ENCODE measurements at regions not wholly inside any gene's neighbourhood (a gene's known extent, or its start where the extent isn't known, plus 50 kb on each side); places are given as distances from the start of the nearest gene placed in this dataset.

DNA sequence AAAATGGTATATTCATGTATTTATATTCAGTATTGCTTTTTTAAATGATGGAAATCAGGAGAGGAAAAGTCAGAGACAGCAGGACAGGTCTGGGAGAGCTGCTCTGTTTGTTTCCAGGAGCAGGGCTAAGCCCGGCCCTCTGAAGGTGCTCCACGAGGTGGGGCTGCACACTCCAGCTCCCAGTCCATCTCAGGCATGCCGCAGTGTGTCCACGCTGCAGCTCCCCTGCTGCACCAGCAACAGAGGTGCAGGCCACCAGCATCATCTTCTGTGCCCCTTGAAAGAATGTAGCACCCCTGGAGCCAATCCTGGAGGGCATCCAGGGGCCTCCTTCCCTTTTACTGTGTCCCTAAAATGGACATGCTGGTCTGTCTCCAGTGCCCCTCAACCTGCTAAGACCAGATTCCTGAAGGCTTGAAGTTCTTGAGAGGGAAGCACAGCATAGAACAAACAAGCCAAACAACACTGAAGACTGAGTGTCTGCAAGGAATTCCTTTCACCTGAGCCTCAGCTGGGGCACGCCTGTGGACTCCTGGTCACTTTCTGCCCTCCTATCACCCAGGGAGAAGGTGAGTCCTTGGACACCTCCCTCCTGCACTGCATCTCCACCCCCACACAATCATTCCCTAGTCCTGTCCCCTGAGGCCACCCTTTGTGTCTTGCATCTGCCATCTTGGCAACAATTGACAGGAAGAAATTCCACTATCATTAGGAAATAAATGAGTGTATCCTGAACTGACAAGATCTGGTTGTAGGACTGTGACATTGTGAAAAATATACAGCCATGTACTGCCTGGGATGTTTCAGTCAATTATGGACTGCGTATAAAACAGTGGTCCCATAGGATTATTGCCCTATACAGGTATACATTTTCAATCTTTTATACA lies 100.5 kb downstream of the CXCL12 start:
- no peak for TF ChIP-seq CTCF (IDR thresholded peaks at IDR 0.05)
- TF ChIP-seq POLR2A (IDR thresholded peaks at IDR 0.05) = no peak
